A549 (cell line): ENCODE measurements at regions not wholly inside any gene's neighbourhood (a gene's known extent, or its start where the extent isn't known, plus 50 kb on each side); places are given as distances from the start of the nearest gene placed in this dataset.
A peak's percentile ranks its signal among the peaks of the same experiment; 100 is the strongest.

Experiments used
- ATAC-seq, 2 experiments: fragments of 200-7000 bp in 1 of 2; fragments of >200 bp in 1 of 2; cut with Nextera tagmentation in 1 of 2; cut with Tn5 transposase in 1 of 2; 3 replicates each; pipeline versions ENCODE4 v1.8.0 to v1.9.1; 2018 to 2020; ENCODE audit warnings: mild to moderate bottlenecking in 1 of 2, moderate library complexity in 1 of 2
- CTCF ChIA-PET: fragments of 300-600 bp; sonication (Branson Sonifier 250); formaldehyde crosslinking; extraction: SDS; loops from one replicate; lab custom pipeline; 2021; ENCODE audit warnings: antibody characterized with exemption, inconsistent platforms; lab: Yijun Ruan, JAX
- POLR2A ChIA-PET: fragments of 350-600 bp; formaldehyde crosslinking; extraction: SDS; loops from one replicate; lab custom pipeline; 2021; ENCODE audit warnings: antibody characterized with exemption, inconsistent platforms; lab: Yijun Ruan, JAX
- DNase-seq, 2 experiments: peaks; one replicate each; pipeline versions ENCODE4 v3.0.0 to v3.0.0-alpha.2; 2011 to 2016; ENCODE audit warnings: low read depth in 1 of 2, low spot score in 1 of 2
- FAIRE-seq: peaks from 2 replicates; lab custom pipeline; 2011; peaks lifted over from hg19 to GRCh38; lab: Jason Lieb, UNC
- H3K27ac ChIP-seq, 2 experiments: fragments of >200 bp; sonication (Bioruptor Twin); formaldehyde crosslinking; 3 replicates each; pipeline ENCODE4 v1.5.1; 2016 to 2017
- H3K4me1 ChIP-seq: fragments of >200 bp; sonication (Bioruptor Twin); formaldehyde crosslinking; 3 replicates; pipeline ENCODE4 v1.6.1; 2016
- H3K4me2 ChIP-seq: fragments of >200 bp; sonication (Bioruptor Twin); formaldehyde crosslinking; 3 replicates; pipeline ENCODE4 v1.6.1; 2016
- H3K4me3 ChIP-seq: fragments of >200 bp; sonication (Bioruptor Twin); formaldehyde crosslinking; 3 replicates; pipeline ENCODE4 v1.5.1; 2016
- H3K9me3 ChIP-seq: fragments of >200 bp; sonication (Bioruptor Twin); formaldehyde crosslinking; 3 replicates; pipeline ENCODE4 v1.6.1; 2016
- CTCF ChIP-seq: fragments of >200 bp; sonication (Bioruptor Twin); formaldehyde crosslinking; IDR thresholded peaks from 3 replicates; pipeline ENCODE4 v1.5.1; 2016
- MAFK ChIP-seq: fragments of 450-650 bp; IDR thresholded peaks from 2 replicates; pipeline ENCODE4 v1.6.1; 2014; ENCODE audit not compliant: partially characterized antibody
- RAD21 ChIP-seq, 2 experiments: fragments of >200 bp in 1 of 2; sonication (Bioruptor Twin) in 1 of 2; formaldehyde crosslinking in 1 of 2; IDR thresholded peaks in 1 of 2; conservative IDR thresholded peaks in 1 of 2; 2 replicates in 1 of 2; 3 replicates in 1 of 2; pipeline ENCODE4 v1.6.1; 2012 to 2018; ENCODE audit warnings: inconsistent platforms in 1 of 2
- SMC3 ChIP-seq: fragments of >200 bp; sonication (Bioruptor Twin); formaldehyde crosslinking; IDR thresholded peaks from 3 replicates; pipeline ENCODE4 v1.6.1; 2018; ENCODE audit warnings: inconsistent platforms
- WGBS: methylation state at CpG from one replicate; pipeline ENCODE4 v1.1.6; 2017; ENCODE audit errors: missing lambda C conversion rate; 5-methylcytosine and 5-hydroxymethylcytosine counted together
- small RNA-seq, 6 experiments: library from RNA; depleted of rRNA; stranded (forward); fragments of <200 nt; gene quantifications; one replicate each; pipeline ENCODE3, GENCODE V24; 2012

GRCh38 chr2:186903216-186903615 lies 54.2 kb upstream of the ZSWIM2 start:
- Histone ChIP-seq H3K4me2 (no peak overlapping the region), H3K4me1 (no peaks in the 10 kb centered on the region), H3K9me3 (no peaks in the 10 kb centered on the region), H3K27ac (no peak overlapping the region), H3K4me3 (no peak overlapping the region)
- POLR2A ChIA-PET = interaction anchor here (0.6 kb wide), 1 partner anchor 9 kb away, joined by 3 read pairs; no protein-coding TSS in a partner anchor
- TF ChIP-seq MAFK (no peak), CTCF (peak; percentile 44), SMC3 (peak; percentile 37), RAD21 (conservative IDR thresholded peaks at IDR 0.05 in 1 of 2, IDR thresholded peaks at IDR 0.05 in 1 of 2) (peak; percentile 46 to 50; a peak in 4 of 5 replicates)
- ATAC-seq (no peak), FAIRE-seq (no peak), DNase-seq (no peak)
- 57% methylated on average over 2 of the region's 2 CpGs for WGBS
- CTCF ChIA-PET = interaction anchor here (0.8 to 1.7 kb wide), 7 partner anchors 16 to 554 kb away, joined by 3 to 6 read pairs (median 4); partner anchors contain the start of gene CALCRL

Small RNAs in the stretch of these regions (small RNA-seq; reads per million reads assigned to genes)
- gene RN7SKP42 (0 reads per million in 6 experiments), gene RNU6-989P (0 reads per million in 6 experiments)
